ENCODE measurements at regions not wholly inside any gene's neighbourhood (a gene's known extent, or its start where the extent isn't known, plus 50 kb on each side); places are given as distances from the start of the nearest gene placed in this dataset.

- Histone ChIP-seq H3K4me1 (ENCODE audit: insufficient read depth, low read length) (no peaks in the 10 kb centered on the region), H3K9me2 (replicated peaks; ENCODE audit: low read length) (no peaks in the 10 kb centered on the region), H3K36me3 (ENCODE audit: low read depth, low read length) (no peaks in the 10 kb centered on the region), H4K20me1 (ENCODE audit: low read length) (no peaks in the 10 kb centered on the region), H3K79me2 (ENCODE audit: low read length) (no peaks in the 10 kb centered on the region), H3K27me3 (ENCODE audit: low read length) (peaks cover 44% of the 10 kb centered on the region), H3K9me3 (ENCODE audit: low read length) (no peaks in the 10 kb centered on the region), H3F3A (ENCODE audit: low read length, unreplicated experiment) (no peaks in the 10 kb centered on the region), H3K27ac (ENCODE audit: low read length) (no peak overlapping the region), H3K9ac (ENCODE audit: low read length) (no peak overlapping the region), H3K4me2 (ENCODE audit: low read length) (no peak overlapping the region), H3K4me3 (ENCODE audit: low read length) (no peak overlapping the region), H2AFZ (ENCODE audit: low read length) (no peak overlapping the region)
- ATAC-seq (no peak), DNase-seq (no peak)
- POLR2A ChIA-PET (ENCODE audit: unreplicated experiment) = no interaction called here
- no TSS peak for BruUV-seq (replicated peaks)
- intact Hi-C loops (cut with micrococcal nuclease) = no loop called here
- CTCF ChIA-PET = no interaction called here
- TF ChIP-seq EZH2 (IDR thresholded peaks at IDR 0.05; ENCODE audit: low read length, unreplicated experiment) = no peak
- TF ChIP-seq EZH2phosphoT487 (IDR thresholded peaks at IDR 0.05; ENCODE audit: borderline replicate concordance, low read length) = no peak
- TF ChIP-seq CTCF (conservative IDR thresholded peaks at IDR 0.05; ENCODE audit: low read depth, low read length) = no peak
Measured at GRCh38 chr1:95437781-95438180, 203.8 kb downstream of the RWDD3 start.

GRCh38 chr1:95438218-95438948 is 204.4 kb downstream of the RWDD3 start:
- intact Hi-C loops (cut with micrococcal nuclease) = no loop called here
- Histone ChIP-seq H2AFZ (ENCODE audit: low read length) (no peak overlapping the region), H3K27ac (ENCODE audit: low read length) (no peak overlapping the region), H3K9me2 (replicated peaks; ENCODE audit: low read length) (no peaks in the 10 kb centered on the region), H3K9ac (ENCODE audit: low read length) (no peak overlapping the region), H3K4me3 (ENCODE audit: low read length) (no peak overlapping the region), H3K79me2 (ENCODE audit: low read length) (no peaks in the 10 kb centered on the region), H3F3A (ENCODE audit: low read length, unreplicated experiment) (no peaks in the 10 kb centered on the region), H3K4me2 (ENCODE audit: low read length) (no peak overlapping the region), H3K36me3 (ENCODE audit: low read depth, low read length) (no peaks in the 10 kb centered on the region), H3K27me3 (ENCODE audit: low read length) (peaks cover 44% of the 10 kb centered on the region), H4K20me1 (ENCODE audit: low read length) (no peaks in the 10 kb centered on the region), H3K9me3 (ENCODE audit: low read length) (no peaks in the 10 kb centered on the region), H3K4me1 (ENCODE audit: insufficient read depth, low read length) (no peaks in the 10 kb centered on the region)
- ATAC-seq (no peak), DNase-seq (no peak)
- TF ChIP-seq CTCF (conservative IDR thresholded peaks at IDR 0.05; ENCODE audit: low read depth, low read length) (no peak), EZH2 (IDR thresholded peaks at IDR 0.05; ENCODE audit: low read length, unreplicated experiment) (no peak), EZH2phosphoT487 (IDR thresholded peaks at IDR 0.05; ENCODE audit: borderline replicate concordance, low read length) (no peak)
- ChIA-PET CTCF (no interaction called here), POLR2A (ENCODE audit: unreplicated experiment) (no interaction called here)
- BruUV-seq (replicated peaks) = no TSS peak

- Histone ChIP-seq H3K4me2 (ENCODE audit: low read length) (no peak overlapping the region), H3F3A (ENCODE audit: low read length, unreplicated experiment) (no peaks in the 10 kb centered on the region), H3K36me3 (ENCODE audit: low read depth, low read length) (no peaks in the 10 kb centered on the region), H3K9me3 (ENCODE audit: low read length) (no peaks in the 10 kb centered on the region), H3K9ac (ENCODE audit: low read length) (no peak overlapping the region), H3K4me3 (ENCODE audit: low read length) (no peak overlapping the region), H3K4me1 (ENCODE audit: insufficient read depth, low read length) (no peaks in the 10 kb centered on the region), H3K27me3 (ENCODE audit: low read length) (peaks cover 50% of the 10 kb centered on the region), H2AFZ (ENCODE audit: low read length) (no peak overlapping the region), H3K79me2 (ENCODE audit: low read length) (no peaks in the 10 kb centered on the region), H4K20me1 (ENCODE audit: low read length) (no peaks in the 10 kb centered on the region), H3K9me2 (replicated peaks; ENCODE audit: low read length) (no peaks in the 10 kb centered on the region), H3K27ac (ENCODE audit: low read length) (no peak overlapping the region)
- DNase-seq = no peak
- TF ChIP-seq EZH2 (IDR thresholded peaks at IDR 0.05; ENCODE audit: low read length, unreplicated experiment) (no peak), CTCF (conservative IDR thresholded peaks at IDR 0.05; ENCODE audit: low read depth, low read length) (no peak), EZH2phosphoT487 (IDR thresholded peaks at IDR 0.05; ENCODE audit: borderline replicate concordance, low read length) (no peak)
- BruUV-seq (replicated peaks) = no TSS peak
- ChIA-PET CTCF (no interaction called here), POLR2A (ENCODE audit: unreplicated experiment) (no interaction called here)
- intact Hi-C loops (cut with micrococcal nuclease) = no loop called here
- no peak for ATAC-seq
Measured at GRCh38 chr1:95440511-95440910, 206.5 kb downstream of the RWDD3 start.
